ENCODE measurements at regions not wholly inside any gene's neighbourhood (a gene's known extent, or its start where the extent isn't known, plus 50 kb on each side); places are given as distances from the start of the nearest gene placed in this dataset.

GRCh38 chr7:33831389-33832141 lies 73.8 kb upstream of the BMPER start:
- peak; percentile 54 to 71 for DNase-seq
- no peaks in the 10 kb centered on the region for H3K27me3 ChIP-seq
- H3K9me3 ChIP-seq: no peaks in the 10 kb centered on the region
- H3K36me3 ChIP-seq: no peaks in the 10 kb centered on the region
- no peak overlapping the region for H3K4me3 ChIP-seq
- no peaks in the 10 kb centered on the region for H3K4me1 ChIP-seq
- intact Hi-C loops (cut with DNase I; ENCODE audit: low total_unique reads): no loop called here
- no peak for TF ChIP-seq CTCF (IDR thresholded peaks at IDR 0.05)
- no peak for TF ChIP-seq POLR2A (IDR thresholded peaks at IDR 0.05)
- peak overlapping the region in 1 of 2 donors; percentile 33 for H3K27ac ChIP-seq

- H3K4me3 ChIP-seq: no peak overlapping the region
- H3K4me1 ChIP-seq: no peaks in the 10 kb centered on the region
- H3K36me3 ChIP-seq: no peaks in the 10 kb centered on the region
- H3K27ac ChIP-seq: peak overlapping the region in 1 of 2 donors; percentile 33
- no peaks in the 10 kb centered on the region for H3K9me3 ChIP-seq
- intact Hi-C loops (cut with DNase I; ENCODE audit: low total_unique reads): no loop called here
- H3K27me3 ChIP-seq: no peaks in the 10 kb centered on the region
- DNase-seq: no peak
- TF ChIP-seq CTCF (IDR thresholded peaks at IDR 0.05) (no peak), POLR2A (IDR thresholded peaks at IDR 0.05) (no peak)
Measured at GRCh38 chr7:33832271-33832721, 73.0 kb upstream of the BMPER start.

- Histone ChIP-seq H3K4me1 (no peaks in the 10 kb centered on the region), H3K36me3 (no peaks in the 10 kb centered on the region), H3K4me3 (no peak overlapping the region), H3K27me3 (no peaks in the 10 kb centered on the region), H3K27ac (no peak overlapping the region), H3K9me3 (no peaks in the 10 kb centered on the region)
- TF ChIP-seq CTCF (IDR thresholded peaks at IDR 0.05) (no peak), POLR2A (IDR thresholded peaks at IDR 0.05) (no peak)
- DNase-seq: no peak
- intact Hi-C loops (cut with DNase I; ENCODE audit: low total_unique reads): no loop called here
Measured at GRCh38 chr7:33836797-33837355, 68.5 kb upstream of the BMPER start.

- no peak overlapping the region for H3K4me3 ChIP-seq
- peak; percentile 18 to 24 for DNase-seq
Measured at GRCh38 chr7:33837356-33837851, 67.9 kb upstream of the BMPER start.

More at GRCh38 chr7:33837356-33837851, 67.9 kb upstream of the BMPER start:
- H3K27me3 ChIP-seq: no peaks in the 10 kb centered on the region
- no peaks in the 10 kb centered on the region for H3K36me3 ChIP-seq
- no peak for TF ChIP-seq CTCF (IDR thresholded peaks at IDR 0.05)
- no peak for TF ChIP-seq POLR2A (IDR thresholded peaks at IDR 0.05)
- no peaks in the 10 kb centered on the region for H3K9me3 ChIP-seq
- intact Hi-C loops (cut with DNase I; ENCODE audit: low total_unique reads): no loop called here
- H3K27ac ChIP-seq: peak overlapping the region in 1 of 2 donors; percentile 5
- H3K4me1 ChIP-seq: no peaks in the 10 kb centered on the region
